ENCODE measurements at regions not wholly inside any gene's neighbourhood (a gene's known extent, or its start where the extent isn't known, plus 50 kb on each side); places are given as distances from the start of the nearest gene placed in this dataset.

DNA sequence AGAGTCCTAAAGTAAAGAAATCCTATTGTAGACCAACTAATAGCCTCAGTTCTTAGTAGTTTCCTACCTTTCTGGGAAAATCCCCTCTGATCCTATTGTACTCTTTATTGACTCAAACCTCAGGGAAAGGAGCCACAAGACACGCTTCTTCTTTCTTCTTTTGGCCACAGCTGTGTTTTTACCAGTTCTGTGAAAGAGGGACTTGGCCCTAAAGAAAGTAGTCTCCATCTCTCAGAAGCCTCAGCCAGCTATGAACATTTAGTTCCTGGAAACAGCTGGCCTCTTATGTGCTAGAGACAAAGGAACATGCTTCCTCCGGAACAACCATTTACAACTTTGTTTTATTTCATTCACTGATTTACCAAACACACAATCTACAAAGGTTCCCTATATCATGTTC lies 66.1 kb upstream of the ARID2 start:
- H3K36me3 ChIP-seq (ENCODE audit: control insufficient read depth, insufficient read depth, low read length) = no peaks in the 10 kb centered on the region
- no peak overlapping the region for H3K9ac ChIP-seq (ENCODE audit: low read depth, low read length)
- no peaks in the 10 kb centered on the region for H3K9me3 ChIP-seq (ENCODE audit: control insufficient read depth, insufficient read depth, low read length)
- no peaks in the 10 kb centered on the region for H3K27me3 ChIP-seq (ENCODE audit: control insufficient read depth, insufficient read depth, low read length)
- no peaks in the 10 kb centered on the region for H3K4me1 ChIP-seq (ENCODE audit: control insufficient read depth, insufficient read depth, low read length)
- no peak overlapping the region for H3K4me3 ChIP-seq (ENCODE audit: low read depth, low read length)

DNA sequence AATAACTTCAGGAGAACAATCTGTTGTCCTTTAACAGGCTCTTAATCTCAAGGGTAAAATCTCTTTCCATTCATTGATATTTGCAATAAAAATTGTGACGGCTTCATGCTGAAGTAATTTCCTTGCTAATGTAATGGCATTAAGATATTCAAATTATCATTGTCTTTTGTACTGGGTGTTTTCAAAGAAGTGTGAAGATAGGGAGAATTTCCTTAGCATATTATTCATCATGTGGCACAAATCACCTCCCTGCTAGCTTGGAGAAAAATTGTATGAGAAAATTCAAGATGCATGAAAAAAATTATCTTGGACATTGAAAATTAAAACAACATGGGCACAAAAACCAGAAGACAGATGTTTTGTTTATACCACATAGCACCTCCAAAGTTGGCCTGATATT lies 63.6 kb upstream of the ARID2 start:
- Histone ChIP-seq H3K27me3 (ENCODE audit: control insufficient read depth, insufficient read depth, low read length) (no peaks in the 10 kb centered on the region), H3K4me3 (ENCODE audit: low read depth, low read length) (no peak overlapping the region), H3K9me3 (ENCODE audit: control insufficient read depth, insufficient read depth, low read length) (no peaks in the 10 kb centered on the region), H3K9ac (ENCODE audit: low read depth, low read length) (no peak overlapping the region), H3K36me3 (ENCODE audit: control insufficient read depth, insufficient read depth, low read length) (no peaks in the 10 kb centered on the region), H3K4me1 (ENCODE audit: control insufficient read depth, insufficient read depth, low read length) (no peaks in the 10 kb centered on the region)

DNA sequence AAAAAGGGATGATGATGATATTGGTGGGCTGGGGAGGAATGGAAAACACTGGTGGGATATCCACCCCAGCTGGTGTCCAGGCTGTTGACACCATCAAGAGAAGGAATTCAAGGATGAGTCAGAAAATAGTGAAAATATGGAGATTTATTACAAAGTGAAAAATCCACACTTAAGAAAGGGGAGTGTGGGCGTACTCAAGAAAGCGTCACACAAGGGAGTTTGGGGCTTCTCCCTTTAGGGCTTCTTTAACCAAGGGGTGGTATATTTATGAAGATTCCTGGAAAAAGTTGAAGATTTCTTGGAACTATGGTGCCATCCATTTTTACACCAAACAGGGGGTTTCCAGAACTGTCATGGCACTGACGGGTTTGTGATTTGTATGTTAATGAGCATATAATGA lies 63.1 kb upstream of the ARID2 start:
- no peaks in the 10 kb centered on the region for H3K9me3 ChIP-seq (ENCODE audit: control insufficient read depth, insufficient read depth, low read length)
- no peaks in the 10 kb centered on the region for H3K36me3 ChIP-seq (ENCODE audit: control insufficient read depth, insufficient read depth, low read length)
- no peak overlapping the region for H3K4me3 ChIP-seq (ENCODE audit: low read depth, low read length)
- H3K4me1 ChIP-seq (ENCODE audit: control insufficient read depth, insufficient read depth, low read length) = no peaks in the 10 kb centered on the region
- H3K27me3 ChIP-seq (ENCODE audit: control insufficient read depth, insufficient read depth, low read length) = no peaks in the 10 kb centered on the region
- no peak overlapping the region for H3K9ac ChIP-seq (ENCODE audit: low read depth, low read length)

DNA sequence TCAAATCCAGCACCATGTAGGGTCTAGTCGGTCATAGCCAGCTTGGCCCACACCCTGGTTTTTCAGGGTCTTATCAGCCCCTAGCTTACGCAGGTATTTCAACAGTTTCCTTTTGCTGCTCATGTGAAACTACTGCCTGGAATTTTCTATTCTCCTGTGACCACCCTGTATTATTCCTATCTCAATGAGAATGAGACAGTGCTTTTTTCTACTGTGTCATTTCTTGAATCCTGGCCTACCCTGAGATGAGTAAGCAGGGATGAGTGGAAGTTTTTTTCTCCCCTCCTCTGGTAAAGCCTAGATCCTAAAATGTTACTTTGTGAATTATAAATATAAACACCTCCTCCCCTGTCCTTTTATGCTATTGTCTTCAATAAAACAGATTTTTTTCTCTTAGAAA lies 62.7 kb upstream of the ARID2 start:
- Histone ChIP-seq H3K27me3 (ENCODE audit: control insufficient read depth, insufficient read depth, low read length) (no peaks in the 10 kb centered on the region), H3K4me3 (ENCODE audit: low read depth, low read length) (no peak overlapping the region), H3K9ac (ENCODE audit: low read depth, low read length) (no peak overlapping the region), H3K4me1 (ENCODE audit: control insufficient read depth, insufficient read depth, low read length) (no peaks in the 10 kb centered on the region), H3K36me3 (ENCODE audit: control insufficient read depth, insufficient read depth, low read length) (no peaks in the 10 kb centered on the region), H3K9me3 (ENCODE audit: control insufficient read depth, insufficient read depth, low read length) (no peaks in the 10 kb centered on the region)

DNA sequence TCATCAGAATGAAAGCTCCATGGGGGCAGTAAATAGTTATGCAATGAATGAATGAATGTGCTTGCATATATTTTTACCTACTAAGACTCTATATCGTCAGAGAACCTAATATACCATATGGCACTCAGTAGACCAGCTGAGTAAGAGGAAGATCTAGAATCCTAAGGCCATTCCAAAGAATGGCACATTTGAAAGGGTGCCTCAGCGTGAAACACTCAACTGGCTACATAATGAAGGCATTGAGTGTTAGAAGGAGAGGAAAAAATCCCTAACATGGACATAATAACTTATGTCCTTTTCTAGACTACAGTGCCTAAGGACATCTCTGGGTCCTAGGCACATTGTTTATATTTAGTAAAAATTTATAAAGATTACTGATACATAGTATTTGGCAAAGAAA lies 61.7 kb upstream of the ARID2 start:
- no peak overlapping the region for H3K9ac ChIP-seq (ENCODE audit: low read depth, low read length)
- no peaks in the 10 kb centered on the region for H3K36me3 ChIP-seq (ENCODE audit: control insufficient read depth, insufficient read depth, low read length)
- H3K27me3 ChIP-seq (ENCODE audit: control insufficient read depth, insufficient read depth, low read length) = no peaks in the 10 kb centered on the region
- no peak overlapping the region for H3K4me3 ChIP-seq (ENCODE audit: low read depth, low read length)
- no peaks in the 10 kb centered on the region for H3K9me3 ChIP-seq (ENCODE audit: control insufficient read depth, insufficient read depth, low read length)
- H3K4me1 ChIP-seq (ENCODE audit: control insufficient read depth, insufficient read depth, low read length) = no peaks in the 10 kb centered on the region

DNA sequence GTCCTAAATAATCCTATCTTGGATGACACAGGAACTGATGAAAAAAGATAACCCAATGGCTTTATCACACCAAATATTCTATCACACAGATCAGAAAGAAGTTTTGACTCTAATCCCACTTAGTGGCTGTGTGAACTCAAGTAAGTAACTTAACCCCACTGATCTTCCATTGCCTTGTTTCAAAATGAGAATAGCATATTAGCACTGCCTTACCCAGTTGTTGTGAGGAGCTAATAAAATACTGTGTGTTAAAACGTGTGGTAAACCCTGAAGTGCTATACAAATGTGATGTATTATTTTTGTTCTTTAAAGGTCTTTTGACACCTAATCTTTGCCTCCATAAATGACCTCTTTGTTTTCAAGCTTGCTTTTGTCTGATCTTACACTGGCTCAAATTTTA lies 60.9 kb upstream of the ARID2 start:
- Histone ChIP-seq H3K9me3 (ENCODE audit: control insufficient read depth, insufficient read depth, low read length) (no peaks in the 10 kb centered on the region), H3K36me3 (ENCODE audit: control insufficient read depth, insufficient read depth, low read length) (no peaks in the 10 kb centered on the region), H3K4me3 (ENCODE audit: low read depth, low read length) (no peak overlapping the region), H3K27me3 (ENCODE audit: control insufficient read depth, insufficient read depth, low read length) (no peaks in the 10 kb centered on the region), H3K4me1 (ENCODE audit: control insufficient read depth, insufficient read depth, low read length) (no peaks in the 10 kb centered on the region), H3K9ac (ENCODE audit: low read depth, low read length) (no peak overlapping the region)

DNA sequence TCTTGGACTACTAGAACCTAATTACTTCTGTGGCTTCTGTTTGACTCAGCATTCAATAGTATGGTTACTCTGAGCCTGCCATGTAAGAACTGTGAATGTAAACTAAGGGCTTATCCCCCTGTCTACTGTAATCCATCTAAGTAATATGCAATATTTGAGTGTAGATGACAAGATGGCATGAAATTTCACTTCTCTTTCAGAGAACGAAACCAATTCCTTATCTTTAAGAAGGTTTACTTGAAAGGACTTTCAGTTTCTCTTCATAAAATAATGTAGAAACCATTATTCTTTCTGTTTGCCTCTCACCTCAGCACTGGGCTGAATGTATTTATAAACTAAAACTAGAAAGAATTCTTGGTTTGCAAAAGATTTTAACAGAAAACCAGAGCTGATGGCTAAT lies 60.4 kb upstream of the ARID2 start:
- Histone ChIP-seq H3K4me1 (ENCODE audit: control insufficient read depth, insufficient read depth, low read length) (no peaks in the 10 kb centered on the region), H3K9ac (ENCODE audit: low read depth, low read length) (no peak overlapping the region), H3K4me3 (ENCODE audit: low read depth, low read length) (no peak overlapping the region), H3K36me3 (ENCODE audit: control insufficient read depth, insufficient read depth, low read length) (no peaks in the 10 kb centered on the region), H3K9me3 (ENCODE audit: control insufficient read depth, insufficient read depth, low read length) (no peaks in the 10 kb centered on the region), H3K27me3 (ENCODE audit: control insufficient read depth, insufficient read depth, low read length) (no peaks in the 10 kb centered on the region)

DNA sequence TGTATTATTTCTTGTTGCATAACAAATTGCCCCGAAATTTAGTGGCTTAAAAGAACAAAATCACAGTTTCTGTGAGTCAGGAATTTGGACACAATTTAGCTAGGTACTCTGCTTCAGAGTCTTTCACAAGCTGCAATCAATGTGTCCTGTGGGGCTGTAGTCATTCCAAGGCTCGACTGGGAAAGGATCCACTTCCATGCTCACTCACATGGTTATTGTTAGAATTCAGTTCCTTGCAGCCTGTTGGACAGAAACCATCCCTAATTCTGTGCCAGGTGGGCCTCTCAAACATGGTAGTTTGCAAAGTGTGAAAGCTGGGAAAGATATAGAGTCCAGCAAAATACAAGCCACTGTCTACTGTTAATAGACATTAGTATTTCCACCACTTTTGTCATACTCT lies 59.7 kb upstream of the ARID2 start:
- H3K9me3 ChIP-seq (ENCODE audit: control insufficient read depth, insufficient read depth, low read length) = no peaks in the 10 kb centered on the region
- H3K27me3 ChIP-seq (ENCODE audit: control insufficient read depth, insufficient read depth, low read length) = no peaks in the 10 kb centered on the region
- H3K4me1 ChIP-seq (ENCODE audit: control insufficient read depth, insufficient read depth, low read length) = no peaks in the 10 kb centered on the region
- no peak overlapping the region for H3K4me3 ChIP-seq (ENCODE audit: low read depth, low read length)
- H3K36me3 ChIP-seq (ENCODE audit: control insufficient read depth, insufficient read depth, low read length) = no peaks in the 10 kb centered on the region
- H3K9ac ChIP-seq (ENCODE audit: low read depth, low read length) = no peak overlapping the region

DNA sequence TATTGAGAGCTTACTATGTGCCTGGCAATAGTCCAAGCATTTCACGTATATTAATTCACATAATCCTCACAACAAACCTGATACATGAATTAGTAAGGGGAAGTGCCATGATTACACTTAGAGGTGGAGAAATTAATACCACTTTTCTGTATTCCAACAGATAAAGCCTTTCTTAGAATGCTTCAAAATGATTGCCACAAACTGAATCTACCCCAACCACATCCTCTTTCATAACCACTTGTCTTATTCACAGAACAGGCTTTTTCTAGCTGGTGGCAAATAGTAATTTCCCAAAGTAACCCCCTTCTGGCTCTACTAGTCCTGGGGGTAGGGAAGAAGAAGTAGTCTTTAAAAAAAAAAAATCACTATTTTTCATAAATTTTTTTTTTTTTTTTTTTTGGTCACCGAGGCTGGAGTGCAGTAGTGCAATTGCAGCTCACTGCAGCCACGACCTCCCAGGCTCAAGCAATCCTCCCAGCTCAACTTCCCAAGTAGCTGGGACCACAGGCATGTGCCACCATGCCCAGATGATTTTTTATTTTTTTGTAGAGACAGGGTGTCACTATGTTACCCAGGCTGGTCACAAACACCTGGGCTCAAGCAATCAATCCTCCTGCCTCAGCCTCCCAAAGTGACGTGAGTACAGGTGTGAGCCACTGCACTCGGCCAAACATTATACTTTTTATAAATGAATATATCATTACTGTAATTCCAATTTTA lies 59.0 kb upstream of the ARID2 start:
- H3K9me3 ChIP-seq (ENCODE audit: control insufficient read depth, insufficient read depth, low read length) = no peaks in the 10 kb centered on the region
- H3K4me1 ChIP-seq (ENCODE audit: control insufficient read depth, insufficient read depth, low read length) = no peaks in the 10 kb centered on the region
- H3K36me3 ChIP-seq (ENCODE audit: control insufficient read depth, insufficient read depth, low read length) = no peaks in the 10 kb centered on the region
- no peak overlapping the region for H3K4me3 ChIP-seq (ENCODE audit: low read depth, low read length)
- no peaks in the 10 kb centered on the region for H3K27me3 ChIP-seq (ENCODE audit: control insufficient read depth, insufficient read depth, low read length)
- no peak overlapping the region for H3K9ac ChIP-seq (ENCODE audit: low read depth, low read length)

DNA sequence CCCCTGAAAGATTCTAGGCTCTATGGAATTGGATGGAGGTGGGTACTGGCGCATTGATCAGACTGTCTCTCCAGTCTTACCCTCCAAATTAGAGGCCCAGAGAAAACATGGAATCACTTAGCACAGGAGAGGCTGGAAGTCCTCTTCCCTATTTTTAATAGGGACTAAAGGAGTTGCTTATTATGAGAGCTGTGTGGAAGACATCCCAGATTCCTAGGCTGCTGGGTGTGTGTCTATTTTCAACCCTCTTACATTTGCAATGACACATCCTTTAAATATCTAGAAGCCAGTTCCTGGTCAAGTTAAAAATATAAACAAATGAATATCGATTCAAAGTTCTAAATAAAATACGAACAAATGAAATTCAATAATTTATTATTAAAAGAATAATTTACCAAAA lies 58.3 kb upstream of the ARID2 start:
- H3K9me3 ChIP-seq (ENCODE audit: control insufficient read depth, insufficient read depth, low read length) = no peaks in the 10 kb centered on the region

DNA sequence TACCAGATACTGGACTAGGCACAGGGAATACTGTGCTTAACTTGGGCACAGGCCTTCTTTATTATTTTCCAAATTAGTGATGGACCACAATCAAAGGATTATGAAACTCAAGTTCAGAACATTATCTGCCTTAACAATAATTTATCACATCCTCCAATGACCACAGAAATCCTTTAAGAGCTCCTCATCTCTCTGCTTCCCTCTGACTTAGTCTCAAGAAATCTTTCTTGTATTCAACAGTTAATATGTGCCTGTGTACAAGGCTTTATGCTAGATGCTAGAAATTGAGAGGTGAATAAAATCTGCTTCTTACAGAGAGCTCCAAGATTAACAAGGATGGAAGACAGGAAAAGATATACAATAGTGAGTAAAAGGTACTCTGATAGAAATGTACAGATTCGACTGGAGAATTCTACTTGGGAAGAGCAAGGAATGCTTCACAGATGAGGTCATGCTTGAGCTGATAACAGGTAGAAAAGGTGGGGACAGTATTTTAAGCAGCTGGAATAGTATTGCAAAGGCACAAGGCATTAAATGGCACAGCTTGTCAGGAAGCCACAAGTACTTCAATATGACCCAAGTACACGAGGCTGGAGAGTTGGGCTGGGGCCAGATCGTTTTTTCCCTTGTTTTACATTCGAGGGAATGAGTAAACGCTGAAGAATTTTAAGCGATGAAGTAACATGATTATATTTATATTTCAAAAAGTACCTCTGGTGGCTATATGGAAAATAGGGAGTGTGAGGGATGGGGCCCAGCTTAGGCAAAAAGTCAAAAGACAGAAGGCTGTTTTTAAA lies 55.1 kb upstream of the ARID2 start:
- Histone ChIP-seq H3K9me3 (ENCODE audit: control insufficient read depth, insufficient read depth, low read length) (no peaks in the 10 kb centered on the region), H3K27me3 (ENCODE audit: control insufficient read depth, insufficient read depth, low read length) (no peaks in the 10 kb centered on the region), H3K36me3 (ENCODE audit: control insufficient read depth, insufficient read depth, low read length) (no peaks in the 10 kb centered on the region), H3K4me1 (ENCODE audit: control insufficient read depth, insufficient read depth, low read length) (no peaks in the 10 kb centered on the region), H3K4me3 (ENCODE audit: low read depth, low read length) (no peak overlapping the region), H3K9ac (ENCODE audit: low read depth, low read length) (no peak overlapping the region)

More for the DNA sequence above, 58.3 kb upstream of the ARID2 start:
- Histone ChIP-seq H3K27me3 (ENCODE audit: control insufficient read depth, insufficient read depth, low read length) (no peaks in the 10 kb centered on the region), H3K4me3 (ENCODE audit: low read depth, low read length) (no peak overlapping the region), H3K9ac (ENCODE audit: low read depth, low read length) (no peak overlapping the region), H3K36me3 (ENCODE audit: control insufficient read depth, insufficient read depth, low read length) (no peaks in the 10 kb centered on the region), H3K4me1 (ENCODE audit: control insufficient read depth, insufficient read depth, low read length) (no peaks in the 10 kb centered on the region)

DNA sequence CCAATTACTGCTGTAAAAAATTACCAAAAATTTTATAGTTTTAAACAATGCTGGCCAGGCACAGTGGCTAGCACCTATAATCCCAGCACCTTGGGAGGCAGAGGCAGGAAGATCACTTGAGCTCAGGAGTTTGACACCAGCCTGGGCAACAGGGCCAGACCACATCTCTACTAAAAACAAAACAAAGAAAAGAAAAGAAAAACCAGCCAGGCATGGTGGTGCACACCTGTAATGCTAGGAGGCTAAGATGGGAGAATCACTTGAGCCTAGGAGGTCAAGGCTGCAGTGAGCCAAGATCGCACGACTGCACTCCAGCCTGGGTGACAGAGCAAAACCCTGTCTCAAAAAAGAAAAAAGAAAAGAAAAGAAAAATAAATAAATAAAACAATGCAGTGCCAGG lies 54.0 kb upstream of the ARID2 start:
- Histone ChIP-seq H3K36me3 (ENCODE audit: control insufficient read depth, insufficient read depth, low read length) (no peaks in the 10 kb centered on the region), H3K9ac (ENCODE audit: low read depth, low read length) (no peak overlapping the region), H3K4me1 (ENCODE audit: control insufficient read depth, insufficient read depth, low read length) (no peaks in the 10 kb centered on the region), H3K27me3 (ENCODE audit: control insufficient read depth, insufficient read depth, low read length) (no peaks in the 10 kb centered on the region), H3K9me3 (ENCODE audit: control insufficient read depth, insufficient read depth, low read length) (no peaks in the 10 kb centered on the region), H3K4me3 (ENCODE audit: low read depth, low read length) (no peak overlapping the region)
